ENCODE measurements at regions not wholly inside any gene's neighbourhood (a gene's known extent, or its start where the extent isn't known, plus 50 kb on each side); places are given as distances from the start of the nearest gene placed in this dataset.
"Not testable (repeated sequence)": the region's sequence is repeated elsewhere in the genome, so short reads cannot be mapped to it uniquely, and the experiment has no call there.

DNA sequence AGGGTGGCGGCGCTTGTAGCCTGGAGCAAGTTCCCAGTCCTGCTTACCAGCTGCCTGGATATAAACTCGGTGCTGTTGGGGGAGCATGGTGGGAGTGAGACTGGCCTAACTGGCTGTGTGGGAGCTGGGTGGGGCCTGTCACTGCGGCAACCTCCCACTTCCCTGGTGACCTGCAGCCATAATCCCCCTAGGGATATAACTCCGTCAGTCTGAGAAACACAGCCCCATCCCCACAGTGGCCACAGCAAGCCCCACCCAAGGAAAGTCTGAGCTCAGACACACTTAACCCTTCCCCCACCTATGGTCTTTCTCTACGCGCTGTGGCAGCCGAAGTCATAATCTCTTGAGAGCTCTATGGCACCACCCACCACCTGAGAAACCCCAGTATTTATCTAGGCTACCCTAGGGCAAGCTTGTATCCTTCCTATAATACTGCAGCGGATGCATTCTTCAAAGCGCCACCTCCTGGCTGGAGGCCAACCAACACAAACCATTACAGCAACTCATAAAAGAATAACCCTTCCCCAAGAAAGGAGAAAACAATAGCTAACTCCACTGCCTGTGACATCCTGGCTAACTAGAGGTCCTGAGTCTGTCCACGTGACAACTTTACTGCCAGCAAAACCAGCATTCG lies 57.4 kb downstream of the ZNF648 start:
- DNase-seq, result no peak

GRCh38 chr1:182003025-182003725 lies 58.3 kb downstream of the ZNF648 start:
- no peak for DNase-seq

DNA sequence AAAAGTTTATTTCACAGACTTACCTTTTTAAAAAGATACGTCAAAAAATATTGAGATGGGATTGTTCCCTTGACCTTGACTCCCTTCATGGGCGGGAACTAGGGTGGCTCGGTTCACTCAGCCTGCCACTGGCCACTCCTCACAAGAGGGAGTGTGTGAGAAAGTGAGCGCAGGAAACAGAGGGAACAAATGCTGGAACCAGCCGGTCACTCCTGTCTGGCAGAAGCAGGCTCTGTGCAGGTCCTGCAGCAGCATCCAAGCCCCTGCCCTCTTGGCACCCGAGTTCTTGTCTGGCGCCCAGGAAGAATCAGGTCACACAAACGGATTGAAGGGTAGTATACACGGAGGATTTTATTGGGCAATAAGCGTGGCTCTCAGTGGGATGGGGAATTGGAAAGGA lies 58.9 kb downstream of the ZNF648 start:
- DNase-seq, result no peak

GRCh38 chr1:181998858-181999257 lies 62.7 kb downstream of the ZNF648 start:
- no peak for DNase-seq

- no peak for DNase-seq
Observed at GRCh38 chr1:181992072-181992471, 69.4 kb downstream of the ZNF648 start.

DNA sequence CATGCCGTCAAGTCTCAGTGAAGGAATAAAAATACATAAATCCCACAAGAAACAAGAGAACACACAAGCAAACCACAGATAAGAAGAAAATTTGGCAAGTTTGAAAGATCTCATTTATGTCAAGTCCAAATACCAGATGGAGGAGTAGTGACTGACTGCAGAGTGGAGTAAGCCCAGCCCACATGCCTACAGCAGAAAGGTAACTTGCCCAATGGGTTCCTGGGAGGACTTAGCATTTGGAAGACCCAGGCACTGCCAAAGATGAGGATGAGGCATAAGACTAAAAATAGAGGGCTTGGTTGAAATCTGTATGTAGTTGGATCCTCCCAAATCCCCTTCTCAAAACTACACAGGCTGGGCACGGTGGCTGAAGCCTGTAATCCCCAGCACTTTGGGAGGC lies 70.8 kb downstream of the ZNF648 start:
- no peak for DNase-seq

GRCh38 chr1:181989261-181989920 lies 72.1 kb downstream of the ZNF648 start:
- DNase-seq, result no peak

- no peak for DNase-seq
Observed at GRCh38 chr1:181987996-181988395, 73.5 kb downstream of the ZNF648 start.

- no peak for DNase-seq
Observed at GRCh38 chr1:181987334-181987895, 74.1 kb downstream of the ZNF648 start.

DNA sequence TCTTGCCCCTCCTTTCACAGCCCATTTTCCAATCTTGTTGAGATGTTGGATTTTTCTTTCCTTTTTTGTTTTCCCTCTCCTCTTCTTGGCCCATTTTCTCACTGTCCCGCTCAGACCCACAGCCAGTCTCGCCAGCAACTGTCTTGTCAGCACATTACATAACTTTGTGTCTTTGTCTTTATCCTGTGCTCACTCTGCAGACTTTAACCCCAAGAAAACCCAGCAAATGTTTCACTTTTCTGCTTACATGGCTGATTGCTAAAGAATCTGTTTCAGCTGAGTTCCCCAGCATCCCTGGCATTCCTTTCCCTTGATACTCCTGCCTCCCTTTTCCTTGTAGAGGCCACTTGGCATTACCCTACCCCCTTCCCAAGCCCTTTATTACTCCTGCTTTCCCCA lies 74.6 kb downstream of the ZNF648 start:
- no peak for DNase-seq

GRCh38 chr1:181985936-181986906 lies 75.3 kb downstream of the ZNF648 start:
- no peak for DNase-seq

DNA sequence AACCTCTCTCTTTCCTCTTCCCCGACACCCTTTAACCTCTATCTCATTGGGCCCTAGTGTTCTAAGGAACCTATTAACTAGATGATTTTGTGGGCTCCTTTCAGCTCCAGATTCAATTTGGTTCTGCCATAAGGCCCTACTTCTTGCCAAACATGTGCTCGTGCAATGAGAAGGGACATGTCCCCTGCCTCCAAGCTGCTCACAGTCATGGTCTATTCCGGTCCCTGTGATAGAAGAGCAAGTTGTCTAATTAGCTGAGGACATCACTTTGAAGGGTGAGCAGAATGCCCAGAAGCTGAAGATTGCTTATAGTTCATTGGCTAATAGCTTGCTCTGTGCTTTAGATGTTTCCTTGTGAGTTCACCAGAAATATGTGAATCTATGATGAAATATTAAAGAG lies 76.2 kb downstream of the ZNF648 start:
- DNase-seq, result no peak

- DNase-seq, result no peak
Observed at GRCh38 chr1:181984006-181984405, 77.5 kb downstream of the ZNF648 start.

DNA sequence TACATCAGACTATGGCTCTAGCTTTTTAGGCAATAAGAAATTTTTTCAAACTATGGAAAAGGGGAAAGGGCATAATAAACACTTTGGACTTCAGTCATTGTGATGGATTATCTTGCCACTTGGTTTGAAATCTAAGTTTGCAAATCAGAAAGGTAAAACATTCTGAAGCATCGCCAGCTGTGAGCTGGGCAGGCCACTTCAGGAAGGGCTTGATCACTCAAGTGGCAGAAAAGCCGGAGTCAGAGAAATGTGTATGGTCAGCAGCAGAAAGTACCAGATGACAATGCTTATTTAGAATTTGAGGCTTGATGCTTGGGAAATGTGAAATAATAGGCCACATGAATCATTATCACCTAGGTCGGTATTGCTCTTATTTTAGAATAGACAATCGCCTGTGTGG lies 79.7 kb downstream of the ZNF648 start:
- DNase-seq, result no peak

- DNase-seq, result no peak
Observed at GRCh38 chr1:181972256-181972655, 89.3 kb downstream of the ZNF648 start.

DNA sequence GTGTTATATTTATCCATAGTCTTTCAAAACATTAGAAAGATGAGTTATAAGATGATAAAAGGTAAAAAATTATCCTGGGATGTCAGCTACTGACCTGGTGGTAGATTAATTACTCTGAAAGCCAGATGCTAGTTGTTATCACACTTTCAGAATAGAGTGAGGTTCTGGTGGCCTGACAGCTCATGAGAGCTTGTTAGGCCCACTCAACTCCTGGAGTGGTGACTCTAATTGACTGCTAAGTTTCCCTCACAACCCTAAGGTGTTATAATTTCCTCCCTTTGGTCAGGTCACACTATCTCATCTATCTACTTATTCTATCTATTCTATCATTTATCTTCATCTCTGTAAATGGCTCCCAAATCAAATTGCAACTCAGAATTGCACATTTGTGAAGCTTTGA lies 90.1 kb downstream of the ZNF648 start:
- DNase-seq, result no peak

- no peak for DNase-seq
Observed at GRCh38 chr1:181969902-181970301, 91.6 kb downstream of the ZNF648 start.

DNA sequence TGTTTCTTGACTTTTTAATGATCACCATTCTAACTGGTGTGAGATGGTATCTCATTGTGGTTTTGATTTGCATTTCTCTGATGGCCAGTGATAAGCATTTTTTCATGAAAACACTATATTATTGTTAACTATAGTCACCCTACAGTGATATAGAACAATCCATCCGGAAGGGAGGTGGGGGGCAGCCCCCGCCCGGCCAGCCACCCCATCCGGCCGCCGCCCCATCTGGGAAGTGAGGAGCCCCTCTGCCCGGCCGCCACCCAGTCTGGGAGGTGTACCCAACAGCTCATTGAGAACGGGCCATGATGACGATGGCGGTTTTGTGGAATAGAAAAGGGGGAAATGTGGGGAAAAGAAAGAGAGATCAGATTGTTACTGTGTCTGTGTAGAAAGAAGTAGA lies 106.8 kb downstream of the ZNF648 start:
- DNase-seq, result not testable (repeated sequence)

DNA sequence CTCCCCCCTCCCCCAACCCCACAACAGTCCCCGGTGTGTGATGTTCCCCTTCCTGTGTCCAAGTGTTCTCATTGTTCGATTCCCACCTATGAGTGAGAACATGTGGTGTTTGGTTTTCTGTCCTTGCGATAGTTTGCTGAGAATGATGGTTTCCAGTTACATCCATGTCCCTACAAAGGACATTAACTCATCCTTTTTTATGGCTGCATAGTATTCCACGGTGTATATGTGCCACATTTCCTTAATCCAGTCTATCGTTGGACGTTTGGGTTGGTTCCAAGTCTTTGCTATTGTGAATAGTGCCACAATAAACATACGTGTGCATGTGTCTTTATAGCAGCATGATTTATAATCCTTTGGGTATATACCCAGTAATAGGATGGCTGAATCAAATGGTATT lies 107.3 kb downstream of the ZNF648 start:
- not testable (repeated sequence) for DNase-seq

GRCh38 chr1:181953596-181953995 lies 107.9 kb downstream of the ZNF648 start:
- DNase-seq, result no peak

- no peak for DNase-seq
Observed at GRCh38 chr1:181951213-181951612, 110.3 kb downstream of the ZNF648 start.

DNA sequence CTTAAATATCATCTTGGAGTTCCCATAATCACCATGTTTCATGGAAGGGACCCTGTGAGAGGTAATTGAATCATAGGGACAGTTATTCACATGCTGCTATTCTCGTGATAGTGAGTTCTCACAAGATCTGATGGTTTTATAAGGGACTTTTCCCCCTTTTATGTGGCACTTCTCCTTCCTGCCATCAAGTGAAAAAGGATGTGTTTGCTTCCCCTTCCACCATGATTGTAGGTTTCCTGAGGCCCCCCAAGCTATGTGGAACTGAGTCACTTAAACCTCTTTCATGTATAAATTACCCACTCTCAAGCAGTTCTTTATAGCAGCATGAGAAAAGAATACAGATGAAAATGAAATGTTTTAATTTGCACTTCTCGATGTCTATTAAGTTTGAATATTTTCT lies 112.0 kb downstream of the ZNF648 start:
- no peak for DNase-seq

- DNase-seq, result no peak
Observed at GRCh38 chr1:181948372-181948771, 113.1 kb downstream of the ZNF648 start.
